GM21717 (cell line): ENCODE measurements at regions not wholly inside any gene's neighbourhood (a gene's known extent, or its start where the extent isn't known, plus 50 kb on each side); places are given as distances from the start of the nearest gene placed in this dataset.
A peak's percentile ranks its signal among the peaks of the same experiment; 100 is the strongest.

ENCODE experiments used
- ATAC-seq: cut with Tn5 transposase; IDR thresholded peaks from one replicate; pipeline ENCODE4 v1.9.1; 2021; ENCODE audit warnings: mild to moderate bottlenecking, moderate library complexity; ENCODE audit not compliant: unreplicated experiment

- no peak for ATAC-seq
Measured at GRCh38 chr18:41155025-41155424, 800.0 kb upstream of the PIK3C3 start.

GRCh38 chr18:41153871-41154270, 801.2 kb upstream of the PIK3C3 start:
- no peak for ATAC-seq

- ATAC-seq, result no peak
Measured at GRCh38 chr18:41150316-41150715, 804.7 kb upstream of the PIK3C3 start.

- no peak for ATAC-seq
Measured at GRCh38 chr18:41146301-41146700, 808.7 kb upstream of the PIK3C3 start.

GRCh38 chr18:41145516-41145915, 809.5 kb upstream of the PIK3C3 start:
- no peak for ATAC-seq

GRCh38 chr18:41144441-41144840, 810.6 kb upstream of the PIK3C3 start:
- no peak for ATAC-seq

GRCh38 chr18:41140506-41140905, 814.5 kb upstream of the PIK3C3 start:
- ATAC-seq, result no peak

GRCh38 chr18:41135146-41135545, 819.9 kb upstream of the PIK3C3 start:
- no peak for ATAC-seq

GRCh38 chr18:41134426-41134825, 820.6 kb upstream of the PIK3C3 start:
- ATAC-seq, result no peak

GRCh38 chr18:41131050-41131449, 824.0 kb upstream of the PIK3C3 start:
- no peak for ATAC-seq

- ATAC-seq, result no peak
Measured at GRCh38 chr18:41128545-41128944, 826.5 kb upstream of the PIK3C3 start.

GRCh38 chr18:41128126-41128525, 826.9 kb upstream of the PIK3C3 start:
- no peak for ATAC-seq

GRCh38 chr18:41126541-41127235, 828.3 kb upstream of the PIK3C3 start:
- no peak for ATAC-seq

- peak; percentile 49 for ATAC-seq
Measured at GRCh38 chr18:41121116-41121826, 833.8 kb upstream of the PIK3C3 start.

GRCh38 chr18:41119031-41119430, 836.0 kb upstream of the PIK3C3 start:
- ATAC-seq, result no peak

- ATAC-seq, result no peak
Measured at GRCh38 chr18:41113885-41114482, 841.0 kb upstream of the PIK3C3 start.

- no peak for ATAC-seq
Measured at GRCh38 chr18:41099451-41099850, 855.6 kb upstream of the PIK3C3 start.

GRCh38 chr18:41096504-41096903, 858.5 kb upstream of the PIK3C3 start:
- ATAC-seq, result no peak

- ATAC-seq, result no peak
Measured at GRCh38 chr18:41077076-41077475, 878.0 kb upstream of the PIK3C3 start.

GRCh38 chr18:41075212-41075611, 879.8 kb upstream of the PIK3C3 start:
- peak; percentile 52 for ATAC-seq

GRCh38 chr18:41073372-41073954, 881.6 kb upstream of the PIK3C3 start:
- no peak for ATAC-seq

GRCh38 chr18:41072946-41073345, 882.1 kb upstream of the PIK3C3 start:
- no peak for ATAC-seq
